ENCODE measurements at regions not wholly inside any gene's neighbourhood (a gene's known extent, or its start where the extent isn't known, plus 50 kb on each side); places are given as distances from the start of the nearest gene placed in this dataset.

DNA sequence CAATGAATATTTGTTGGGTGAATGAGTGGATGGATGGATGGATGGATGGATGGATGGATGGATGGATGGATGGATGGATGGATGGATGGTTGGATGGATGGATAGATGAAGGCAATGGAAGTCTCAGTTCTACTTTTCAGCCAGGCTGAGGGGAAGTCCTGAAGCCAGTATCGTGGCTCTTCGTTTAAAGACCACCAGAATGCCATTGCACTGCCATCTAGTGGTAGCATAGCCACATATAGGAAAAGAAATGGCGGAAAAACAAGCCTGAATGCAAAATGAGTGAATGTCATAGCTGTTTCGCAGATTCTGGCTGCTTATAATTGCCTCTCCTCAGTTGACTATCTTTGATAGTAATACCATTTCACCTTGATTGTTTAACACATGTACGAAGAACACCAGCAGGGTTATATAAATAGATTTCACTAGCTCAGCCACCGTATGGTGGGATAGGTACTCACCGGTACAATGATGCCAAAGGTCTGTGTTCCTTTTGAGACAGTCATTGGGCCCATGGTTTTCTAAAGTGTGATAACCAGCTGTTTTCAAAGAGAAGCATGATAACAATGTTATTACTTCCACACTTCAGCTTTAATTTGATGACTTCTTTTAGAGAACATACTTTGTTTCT lies 62.3 kb upstream of the GREB1L start:
- no peak overlapping the region for H3K4me3 ChIP-seq (ENCODE audit: low read length)
- no peak for DNase-seq (ENCODE audit: low read depth)
- TF ChIP-seq, protein P1, sequence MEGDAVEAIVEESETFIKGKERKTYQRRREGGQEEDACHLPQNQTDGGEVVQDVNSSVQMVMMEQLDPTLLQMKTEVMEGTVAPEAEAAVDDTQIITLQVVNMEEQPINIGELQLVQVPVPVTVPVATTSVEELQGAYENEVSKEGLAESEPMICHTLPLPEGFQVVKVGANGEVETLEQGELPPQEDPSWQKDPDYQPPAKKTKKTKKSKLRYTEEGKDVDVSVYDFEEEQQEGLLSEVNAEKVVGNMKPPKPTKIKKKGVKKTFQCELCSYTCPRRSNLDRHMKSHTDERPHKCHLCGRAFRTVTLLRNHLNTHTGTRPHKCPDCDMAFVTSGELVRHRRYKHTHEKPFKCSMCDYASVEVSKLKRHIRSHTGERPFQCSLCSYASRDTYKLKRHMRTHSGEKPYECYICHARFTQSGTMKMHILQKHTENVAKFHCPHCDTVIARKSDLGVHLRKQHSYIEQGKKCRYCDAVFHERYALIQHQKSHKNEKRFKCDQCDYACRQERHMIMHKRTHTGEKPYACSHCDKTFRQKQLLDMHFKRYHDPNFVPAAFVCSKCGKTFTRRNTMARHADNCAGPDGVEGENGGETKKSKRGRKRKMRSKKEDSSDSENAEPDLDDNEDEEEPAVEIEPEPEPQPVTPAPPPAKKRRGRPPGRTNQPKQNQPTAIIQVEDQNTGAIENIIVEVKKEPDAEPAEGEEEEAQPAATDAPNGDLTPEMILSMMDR (conservative IDR thresholded peaks at IDR 0.05; ENCODE audit: low read depth, low read length) = peak; percentile 88

DNA sequence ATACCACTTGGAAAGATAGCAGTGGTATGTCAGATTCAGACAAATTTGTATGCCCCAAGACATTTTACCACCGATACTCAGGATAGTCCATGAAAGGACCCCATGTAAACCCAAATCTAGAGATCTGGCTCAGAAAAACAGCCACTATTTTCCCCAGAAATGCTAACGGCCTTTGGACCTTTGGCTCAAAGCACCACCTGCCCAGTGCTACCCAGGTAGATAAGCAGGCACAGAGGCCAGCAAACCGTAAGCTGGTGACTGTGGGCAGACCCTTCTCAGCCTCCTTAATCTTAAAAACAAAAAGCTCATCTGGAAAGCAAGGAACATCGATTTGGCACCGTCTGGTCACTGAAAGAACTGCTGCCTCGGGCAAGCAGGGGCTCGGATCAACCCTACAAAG lies 61.4 kb upstream of the GREB1L start:
- no peak overlapping the region for H3K4me3 ChIP-seq (ENCODE audit: low read length)
- no peak for DNase-seq (ENCODE audit: low read depth)
- TF ChIP-seq, protein P1 (conservative IDR thresholded peaks at IDR 0.05; ENCODE audit: low read depth, low read length) = no peak

DNA sequence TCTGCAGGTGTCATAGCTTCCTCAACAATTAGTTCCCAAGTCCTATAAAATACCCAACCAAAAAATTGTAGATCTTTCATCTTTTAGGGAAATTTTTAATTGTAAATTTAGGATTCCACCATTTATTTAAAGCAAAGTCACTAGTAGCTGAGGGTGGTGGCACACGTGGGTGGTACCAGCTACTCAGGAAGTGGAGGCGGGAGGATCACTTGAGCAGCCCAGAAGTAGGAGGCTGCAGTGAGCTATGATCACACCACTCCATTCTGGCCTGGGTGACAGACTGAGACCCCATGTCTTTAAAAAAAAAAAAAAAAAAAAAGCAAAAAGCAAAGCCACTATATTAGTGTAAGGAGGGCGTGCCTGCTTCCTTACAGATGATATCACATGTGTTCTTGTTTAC lies 60.3 kb upstream of the GREB1L start:
- DNase-seq (ENCODE audit: low read depth) = no peak
- H3K4me3 ChIP-seq (ENCODE audit: low read length) = no peak overlapping the region
- TF ChIP-seq, protein P1 (conservative IDR thresholded peaks at IDR 0.05; ENCODE audit: low read depth, low read length) = no peak

DNA sequence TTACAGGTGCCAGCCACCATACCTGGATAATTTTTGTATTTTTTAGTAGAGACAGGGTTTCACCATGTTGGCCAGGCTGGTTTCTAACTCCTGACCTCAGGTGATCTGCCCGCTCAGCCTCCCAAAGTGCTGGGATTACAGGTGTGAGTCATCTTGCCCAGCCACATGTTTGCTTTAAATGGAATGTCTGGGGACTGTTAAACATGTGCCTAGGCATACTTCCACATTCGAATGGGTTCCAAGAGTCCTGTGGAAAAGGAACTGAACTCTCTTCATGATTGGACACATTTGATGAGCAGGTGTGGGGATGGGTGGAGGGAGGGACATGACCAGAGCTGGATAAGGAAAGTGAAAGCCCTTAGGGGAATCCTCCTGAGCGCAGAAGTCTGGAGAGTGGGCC lies 58.4 kb upstream of the GREB1L start:
- no peak for DNase-seq (ENCODE audit: low read depth)

DNA sequence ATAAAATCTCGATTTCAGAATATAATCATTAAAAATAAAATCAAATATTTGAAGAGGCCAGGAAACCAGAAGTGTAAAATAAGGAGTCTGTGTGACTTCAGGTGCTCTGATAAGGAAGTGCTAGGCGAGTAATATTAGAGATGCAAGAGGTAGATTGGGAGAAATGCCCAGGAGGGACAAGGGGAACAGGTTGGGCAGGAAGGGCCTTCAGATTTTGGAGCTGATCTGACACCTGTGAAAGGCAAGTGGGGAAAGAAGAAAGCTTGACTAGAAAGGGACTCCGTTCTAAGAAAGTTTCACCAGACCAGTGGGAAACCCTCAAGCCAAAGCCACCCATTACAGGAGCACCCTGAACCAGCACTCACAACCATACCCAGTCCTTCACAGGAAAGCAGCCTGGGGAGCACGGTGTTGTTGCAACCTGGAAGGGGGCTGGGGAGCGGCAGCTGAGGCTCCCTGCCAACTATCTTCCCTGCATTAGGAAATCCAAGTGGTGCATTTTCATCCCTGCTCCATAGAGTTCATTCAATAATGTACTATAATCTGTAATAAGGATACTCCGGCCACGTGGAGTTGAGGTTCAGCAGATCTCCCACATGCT lies 57.5 kb upstream of the GREB1L start:
- no peak overlapping the region for H3K4me3 ChIP-seq (ENCODE audit: low read length)
- no peak for DNase-seq (ENCODE audit: low read depth)
- TF ChIP-seq, protein P1 (conservative IDR thresholded peaks at IDR 0.05; ENCODE audit: low read depth, low read length) = no peak

More for the DNA sequence above, 58.4 kb upstream of the GREB1L start:
- TF ChIP-seq, protein P1 (conservative IDR thresholded peaks at IDR 0.05; ENCODE audit: low read depth, low read length) = no peak
- no peak overlapping the region for H3K4me3 ChIP-seq (ENCODE audit: low read length)

DNA sequence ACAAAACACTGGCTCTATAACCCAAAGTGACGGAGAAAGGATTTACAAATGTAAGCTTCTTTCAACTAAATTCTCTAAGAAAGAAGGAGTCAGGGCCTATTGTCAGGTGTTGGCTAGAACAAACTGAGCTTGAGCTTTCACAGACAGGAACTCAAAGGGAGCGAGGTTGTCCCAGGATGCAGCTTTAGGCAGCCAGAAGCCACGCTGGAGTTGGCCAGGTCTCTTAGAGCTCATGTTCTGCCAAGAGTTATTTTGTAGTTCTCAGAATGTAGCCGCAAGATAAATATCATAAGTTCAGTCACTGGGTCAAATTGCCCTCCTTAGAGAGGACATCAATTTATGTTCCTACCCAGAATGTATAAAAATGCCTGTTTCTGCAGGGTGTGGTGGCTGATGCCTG lies 54.1 kb upstream of the GREB1L start:
- no peak for DNase-seq (ENCODE audit: low read depth)
- H3K4me3 ChIP-seq (ENCODE audit: low read length) = no peak overlapping the region
- TF ChIP-seq, protein P1 (conservative IDR thresholded peaks at IDR 0.05; ENCODE audit: low read depth, low read length) = no peak
